22Rv1 (cell line): ENCODE measurements at regions not wholly inside any gene's neighbourhood (a gene's known extent, or its start where the extent isn't known, plus 50 kb on each side); places are given as distances from the start of the nearest gene placed in this dataset.

ENCODE experiments used
- CTCF ChIP-seq: fragments of 450-650 bp; IDR thresholded peaks from 2 replicates; pipeline ENCODE4 v1.5.1; 2017; ENCODE audit warnings: mild to moderate bottlenecking
- ZFX ChIP-seq: fragments of 450-650 bp; IDR thresholded peaks from 2 replicates; pipeline ENCODE4 v1.6.1; 2017; ENCODE audit warnings: antibody characterized with exemption, borderline replicate concordance

GRCh38 chr22:26842103-26842502, 184.7 kb downstream of the MIAT start:
- TF ChIP-seq CTCF (no peak), ZFX (no peak)
